Body of pancreas (tissue), 4 donors: ENCODE measurements at regions not wholly inside any gene's neighbourhood (a gene's known extent, or its start where the extent isn't known, plus 50 kb on each side); places are given as distances from the start of the nearest gene placed in this dataset.

ENCODE experiments used
- ATAC-seq: fragments of 150-250 bp; one replicate; pipeline ENCODE4 v1.9.1; 2016
- DNase-seq, 4 donors: peaks; one replicate each; pipeline ENCODE4 v3.0.0-alpha.2; 2019
- H3K27ac ChIP-seq, 4 donors: fragments of 200-600 bp; sonication (generic); 1 replicate in 3 of 4; 2 replicates in 1 of 4; pipeline versions ENCODE4 v1.5.1 to v1.6.1; 2016 to 2019; ENCODE audit warnings: mild to moderate bottlenecking in 1 of 4, mixed read lengths in 1 of 4, moderate library complexity in 1 of 4
- H3K27me3 ChIP-seq, 2 donors: fragments of 200-600 bp; sonication (generic); one replicate each; pipeline ENCODE4 v1.6.0; 2016; ENCODE audit warnings: mild to moderate bottlenecking in 1 of 2
- H3K36me3 ChIP-seq, 2 donors: fragments of 200-600 bp; sonication (generic); replicated peaks in 1 of 2; 2 replicates each; pipeline ENCODE4 v1.5.1; 2016; ENCODE audit warnings: low read depth in 2 of 2; ENCODE audit not compliant: insufficient read depth in 1 of 2
- H3K4me1 ChIP-seq: fragments of 200-600 bp; sonication (generic); one replicate; pipeline ENCODE4 v1.6.0; 2016
- H3K4me3 ChIP-seq, 2 donors: fragments of 200-600 bp; sonication (generic); 1 replicate in 1 of 2; 2 replicates in 1 of 2; pipeline ENCODE4 v1.5.1; 2016 to 2019
- H3K9me3 ChIP-seq, 3 donors: fragments of 200-600 bp; sonication (generic); 1 replicate in 2 of 3; 2 replicates in 1 of 3; pipeline ENCODE4 v1.5.1; 2016
- CTCF ChIP-seq, 7 experiments: fragments of 450-650 bp in 4 of 7; fragments of 200-600 bp in 3 of 7; sonication (generic) in 3 of 7; IDR thresholded peaks; one replicate each; pipeline ENCODE4 v1.5.1; 2016 to 2019; ENCODE audit warnings: antibody characterized with exemption in 7 of 7
- POLR2A ChIP-seq, 3 donors: fragments of 450-650 bp; IDR thresholded peaks; one replicate each; pipeline ENCODE4 v1.6.1; 2016; ENCODE audit warnings: antibody characterized with exemption in 3 of 3, mild to moderate bottlenecking in 2 of 3
- WGBS, 2 donors: methylation state at CpG; one replicate each; pipeline ENCODE4 v1.1.5; 2017; 5-methylcytosine and 5-hydroxymethylcytosine counted together
- intact Hi-C: fragments of 100-400 bp; cut with DNase I; formaldehyde crosslinking; loops from one replicate; pipeline ENCODE4 v1.15.1; 2023

GRCh38 chr20:51321343-51322163, 221.0 kb downstream of the NFATC2 start:
- WGBS, 2 donors, result 65 to 66% methylated on average over 17 of the region's 17 CpGs
- Histone ChIP-seq H3K27ac (no peak overlapping the region), H3K36me3 (no peaks in the 10 kb centered on the region), H3K4me3 (no peak overlapping the region), H3K4me1 (no peaks in the 10 kb centered on the region), H3K9me3 (no peaks in the 10 kb centered on the region), H3K27me3 (no peaks in the 10 kb centered on the region)
- ATAC-seq (no peak), DNase-seq (no peak)
- intact Hi-C loops, result no loop called here
- TF ChIP-seq POLR2A (IDR thresholded peaks at IDR 0.05), result no peak
- no peak for TF ChIP-seq CTCF (IDR thresholded peaks at IDR 0.05)

GRCh38 chr20:51319522-51319921, 223.0 kb downstream of the NFATC2 start:
- intact Hi-C loops, result no loop called here
- WGBS, 2 donors, result 64 to 75% methylated on average over 4 to 5 of the region's 5 CpGs
- no peak overlapping the region for H3K27ac ChIP-seq
- H3K9me3 ChIP-seq, result no peaks in the 10 kb centered on the region
- TF ChIP-seq CTCF (IDR thresholded peaks at IDR 0.05), result no peak
- no peak for TF ChIP-seq POLR2A (IDR thresholded peaks at IDR 0.05)
- no peaks in the 10 kb centered on the region for H3K27me3 ChIP-seq
- no peaks in the 10 kb centered on the region for H3K36me3 ChIP-seq
- ATAC-seq, result no peak
- DNase-seq, result no peak
- H3K4me3 ChIP-seq, result no peak overlapping the region
- H3K4me1 ChIP-seq, result no peaks in the 10 kb centered on the region

- DNase-seq, result peak; percentile 53 to 69 (median 56)
Observed at GRCh38 chr20:51318058-51318949, 224.2 kb downstream of the NFATC2 start.

GRCh38 chr20:51315390-51315789, 227.1 kb downstream of the NFATC2 start:
- no peak for ATAC-seq
- no peak overlapping the region for H3K27ac ChIP-seq
- H3K27me3 ChIP-seq, result no peaks in the 10 kb centered on the region
- no peaks in the 10 kb centered on the region for H3K9me3 ChIP-seq
- no peak for TF ChIP-seq POLR2A (IDR thresholded peaks at IDR 0.05)
- no peak for TF ChIP-seq CTCF (IDR thresholded peaks at IDR 0.05)
- peaks cover 4% of the 10 kb centered on the region for H3K4me1 ChIP-seq
- intact Hi-C loops, result no loop called here
- no peak for DNase-seq
- H3K4me3 ChIP-seq, result no peak overlapping the region
- no peaks in the 10 kb centered on the region for H3K36me3 ChIP-seq

More at GRCh38 chr20:51318058-51318949, 224.2 kb downstream of the NFATC2 start:
- no peaks in the 10 kb centered on the region for H3K36me3 ChIP-seq
- 48 to 49% methylated on average over 22 to 27 of the region's 27 CpGs for WGBS, 2 donors
- H3K27me3 ChIP-seq, result no peaks in the 10 kb centered on the region
- TF ChIP-seq CTCF (IDR thresholded peaks at IDR 0.05) (peak in 6 of 7 experiments; percentile 21 to 52 (median 42)), POLR2A (IDR thresholded peaks at IDR 0.05) (no peak)
- H3K4me3 ChIP-seq, result no peak overlapping the region
- H3K4me1 ChIP-seq, result no peaks in the 10 kb centered on the region
- H3K27ac ChIP-seq, result no peak overlapping the region
- intact Hi-C loops, result no loop called here
- ATAC-seq, result peak; percentile 47
- no peaks in the 10 kb centered on the region for H3K9me3 ChIP-seq
